K562 (cell line): ENCODE measurements at regions not wholly inside any gene's neighbourhood (a gene's known extent, or its start where the extent isn't known, plus 50 kb on each side); places are given as distances from the start of the nearest gene placed in this dataset.

ENCODE experiments used
- ATAC-seq: fragments of 200-7000 bp; cut with Tn5 transposase; 3 replicates; pipeline ENCODE4 v1.9.1; 2020; ENCODE audit warnings: moderate library complexity
- BruUV-seq: library from RNA; stranded (reverse); fragments of 400-500 nt; replicated peaks from 2 replicates; lab custom pipeline; 2021; lab: Mats Ljungman, UMichigan
- CTCF ChIA-PET: fragments of 300-600 bp; formaldehyde crosslinking; extraction: SDS; loops from one replicate; lab custom pipeline; 2021; ENCODE audit warnings: low intra/inter-chr PET ratio; lab: Yijun Ruan, JAX
- POLR2A ChIA-PET: fragments of 300-600, 350-650 bp; sonication (Branson Sonifier 250); formaldehyde crosslinking; extraction: SDS; loops from one replicate; lab custom pipeline; 2021; ENCODE audit warnings: antibody characterized with exemption, inconsistent platforms; lab: Yijun Ruan, JAX
- DNase-seq, 4 experiments: peaks; one replicate each; pipeline versions ENCODE4 v3.0.0 to v3.0.0-alpha.2; 2011 to 2018; ENCODE audit warnings: low spot score in 3 of 4, mixed read lengths in 3 of 4; ENCODE audit errors: extremely low read depth in 1 of 4
- FAIRE-seq: peaks from 2 replicates; lab custom pipeline; 2011; peaks lifted over from hg19 to GRCh38; lab: Jason Lieb, UNC
- H2AFZ ChIP-seq: 2 replicates; pipeline ENCODE4 v1.6.0; 2011; ENCODE audit warnings: low read depth, low read length, control low read depth, inconsistent platforms
- H3K27ac ChIP-seq: fragments of 200-600 bp; 3 replicates; pipeline ENCODE4 v1.8.0; 2011; ENCODE audit warnings: low read depth, mild to moderate bottlenecking, control low read depth, inconsistent platforms, low read length, moderate library complexity, mixed read lengths; ENCODE audit errors: extremely low read depth
- H3K27me3 ChIP-seq, 2 experiments: fragments of 300-600 bp in 1 of 2; 2 replicates in 1 of 2; 3 replicates in 1 of 2; pipeline versions ENCODE4 v1.6.0 to v1.8.0; 2011; ENCODE audit warnings: inconsistent platforms in 2 of 2, low read length in 2 of 2, mild to moderate bottlenecking in 1 of 2, mixed read lengths in 1 of 2, moderate library complexity in 1 of 2; ENCODE audit not compliant: control insufficient read depth in 2 of 2, insufficient read depth in 2 of 2
- H3K36me3 ChIP-seq: fragments of 300-600 bp; 3 replicates; pipeline ENCODE4 v1.8.0; 2011; ENCODE audit warnings: mild to moderate bottlenecking, low read length, inconsistent platforms; ENCODE audit not compliant: control insufficient read depth, insufficient read depth
- H3K4me1 ChIP-seq, 2 experiments: fragments of 200-600 bp in 1 of 2; replicated peaks in 1 of 2; 2 replicates in 1 of 2; 3 replicates in 1 of 2; pipeline versions ENCODE4 v1.5.1 to v1.8.0; 2011; ENCODE audit warnings: inconsistent platforms in 2 of 2, low read length in 2 of 2, mild to moderate bottlenecking in 1 of 2, mixed read lengths in 1 of 2, moderate library complexity in 1 of 2; ENCODE audit not compliant: control insufficient read depth in 2 of 2, insufficient read depth in 2 of 2
- H3K4me2 ChIP-seq: 2 replicates; pipeline ENCODE4 v1.6.1; 2011; ENCODE audit warnings: low read length, control low read depth, inconsistent platforms, mixed read lengths; ENCODE audit not compliant: insufficient read depth
- H3K4me3 ChIP-seq: fragments of 200-600 bp; sonication (generic), shearing (Covaris generic); 2 replicates; pipeline ENCODE4 v1.5.1; 2016; ENCODE audit warnings: control low read depth, inconsistent platforms
- H3K79me2 ChIP-seq: fragments of 200-600 bp; 3 replicates; pipeline ENCODE4 v1.8.0; 2011; ENCODE audit warnings: low read length, inconsistent platforms; ENCODE audit not compliant: control insufficient read depth, insufficient read depth
- H3K9ac ChIP-seq, 2 experiments: 2 replicates each; pipeline versions ENCODE4 v1.6.0 to v1.6.1; 2011; ENCODE audit warnings: low read depth in 2 of 2, low read length in 2 of 2, control low read depth in 1 of 2, inconsistent platforms in 1 of 2, mild to moderate bottlenecking in 1 of 2, mixed read lengths in 1 of 2; ENCODE audit not compliant: insufficient read depth in 1 of 2
- H3K9me1 ChIP-seq: one replicate; pipeline ENCODE4 v1.6.0; 2011; ENCODE audit warnings: inconsistent platforms, mild to moderate bottlenecking, low read length, moderate library complexity; ENCODE audit not compliant: control insufficient read depth, insufficient read depth
- H3K9me3 ChIP-seq: replicated peaks from 2 replicates; pipeline ENCODE4 v1.5.1; 2011; ENCODE audit warnings: low read depth, low read length, inconsistent platforms; ENCODE audit not compliant: control insufficient read depth, insufficient read depth
- H4K20me1 ChIP-seq: replicated peaks from 2 replicates; pipeline ENCODE4 v1.6.1; 2011; ENCODE audit warnings: low read length, inconsistent platforms, mixed read lengths; ENCODE audit not compliant: control insufficient read depth, insufficient read depth
- BRF2 ChIP-seq: IDR thresholded peaks from 3 replicates; pipeline ENCODE4 v1.6.1; 2011; ENCODE audit warnings: borderline replicate concordance, mild to moderate bottlenecking; ENCODE audit not compliant: insufficient read length, insufficient read depth
- CBFA2T2 ChIP-seq: fragments of 450-650 bp; conservative IDR thresholded peaks from 2 replicates; pipeline ENCODE4 v1.6.1; 2017; ENCODE audit warnings: mild to moderate bottlenecking
- CXXC5 ChIP-seq: fragments of 250-450 bp; sonication (Bioruptor Pico); IDR thresholded peaks from 2 replicates; pipeline ENCODE4 v1.8.0; 2022; ENCODE audit warnings: inconsistent platforms, mild to moderate bottlenecking, moderate library complexity
- KDM5B ChIP-seq: fragments of 200-600 bp; sonication (generic); IDR thresholded peaks from 2 replicates; pipeline ENCODE4 v1.6.1; 2012; ENCODE audit warnings: low read depth, mild to moderate bottlenecking, moderate library complexity, low read length, control low read depth, inconsistent platforms; ENCODE audit not compliant: insufficient replicate concordance
- KLF1 ChIP-seq: fragments of 450-650 bp; IDR thresholded peaks from 2 replicates; pipeline ENCODE4 v1.6.1; 2016; ENCODE audit warnings: missing genetic modification characterization, missing compliant biosample characterization
- MCM2 ChIP-seq: fragments of 450-650 bp; IDR thresholded peaks from 2 replicates; pipeline ENCODE4 v1.6.1; 2017; ENCODE audit warnings: low read depth, mild to moderate bottlenecking
- MTF1 ChIP-seq: fragments of 250-450 bp; sonication (Bioruptor Pico); IDR thresholded peaks from 2 replicates; pipeline ENCODE4 v1.9.0; 2021; ENCODE audit warnings: moderate library complexity, mild to moderate bottlenecking, inconsistent platforms, borderline replicate concordance
- PHF20 ChIP-seq: fragments of 450-650 bp; IDR thresholded peaks from 2 replicates; pipeline ENCODE4 v1.6.1; 2018; ENCODE audit not compliant: partially characterized antibody
- PRPF4 ChIP-seq: fragments of 200-400 bp; formaldehyde crosslinking; IDR thresholded peaks from one replicate; pipeline ENCODE4 v1.6.1; 2017; ENCODE audit warnings: low read length, low read depth, mild to moderate bottlenecking; ENCODE audit not compliant: insufficient read depth, poor library complexity, severe bottlenecking
- RUNX1 ChIP-seq: sonication (generic); IDR thresholded peaks from 2 replicates; pipeline ENCODE4 v1.6.1; 2016; ENCODE audit warnings: antibody characterized with exemption, low read depth
- TCF7 ChIP-seq: sonication (generic); IDR thresholded peaks from 2 replicates; pipeline ENCODE4 v1.6.1; 2016; ENCODE audit warnings: antibody characterized with exemption, borderline replicate concordance
- TEAD1 ChIP-seq, 2 experiments: fragments of 450-650 bp in 1 of 2; sonication (generic) in 1 of 2; formaldehyde crosslinking; IDR thresholded peaks; 2 replicates each; pipeline versions ENCODE4 v1.4.0 to v1.8.0; 2020 to 2022; ENCODE audit warnings: mild to moderate bottlenecking in 2 of 2, missing genetic modification reagents in 1 of 2
- ZNF583 ChIP-seq: fragments of 250-450 bp; sonication (Bioruptor Pico); IDR thresholded peaks from 2 replicates; pipeline ENCODE4 v1.4.0; 2020
- WGBS: fragments of 100-300 bp; shearing (Covaris generic); methylation state at CpG from one replicate; pipeline ENCODE4 v1.1.6; 2016; ENCODE audit warnings: low coverage, mixed read lengths; ENCODE audit not compliant: insufficient coverage; ENCODE audit errors: missing lambda C conversion rate; 5-methylcytosine and 5-hydroxymethylcytosine counted together
- in situ Hi-C: fragments of 300-500 bp; cut with MboI; formaldehyde crosslinking; loops from 4 replicates; pipeline ENCODE4 v1.15.0; 2018; ENCODE audit warnings: inconsistent platforms, mixed read lengths
- intact Hi-C: fragments of 100-400 bp; cut with micrococcal nuclease; formaldehyde crosslinking; loops from 2 replicates; pipeline ENCODE4 v1.14.2; 2022
- TF ChIP-seq, protein P1 (sequence below): sonication (generic); formaldehyde crosslinking; IDR thresholded peaks from 2 replicates; pipeline ENCODE4 v1.8.1; 2023; ENCODE audit warnings: mild to moderate bottlenecking, missing genetic modification reagents
- TF ChIP-seq, protein P2 (sequence below): IDR thresholded peaks from 2 replicates; pipeline ENCODE4 v1.6.1; 2012; ENCODE audit warnings: low read depth, low read length, improper control_type of control experiment, borderline replicate concordance
- TF ChIP-seq, protein P3 (sequence below): IDR thresholded peaks from 3 replicates; pipeline ENCODE4 v1.6.1; 2011; ENCODE audit warnings: borderline replicate concordance, mild to moderate bottlenecking, moderate library complexity; ENCODE audit not compliant: insufficient read length; ENCODE audit errors: extremely low read depth

- CTCF ChIA-PET: no interaction called here
- TF ChIP-seq BRF2 (no peak), MCM2 (no peak), ZNF583 (CRISPR knock-in tag) (no peak), KLF1 (tag) (no peak), CXXC5 (CRISPR knock-in tag) (no peak), TCF7 (no peak), TEAD1 (CRISPR knock-in tag; IDR thresholded peaks at IDR 0.05) (no peak), MTF1 (CRISPR knock-in tag) (no peak), PRPF4 (no peak), RUNX1 (no peak), KDM5B (no peak), PHF20 (no peak), CBFA2T2 (no peak)
- TF ChIP-seq, protein P1, sequence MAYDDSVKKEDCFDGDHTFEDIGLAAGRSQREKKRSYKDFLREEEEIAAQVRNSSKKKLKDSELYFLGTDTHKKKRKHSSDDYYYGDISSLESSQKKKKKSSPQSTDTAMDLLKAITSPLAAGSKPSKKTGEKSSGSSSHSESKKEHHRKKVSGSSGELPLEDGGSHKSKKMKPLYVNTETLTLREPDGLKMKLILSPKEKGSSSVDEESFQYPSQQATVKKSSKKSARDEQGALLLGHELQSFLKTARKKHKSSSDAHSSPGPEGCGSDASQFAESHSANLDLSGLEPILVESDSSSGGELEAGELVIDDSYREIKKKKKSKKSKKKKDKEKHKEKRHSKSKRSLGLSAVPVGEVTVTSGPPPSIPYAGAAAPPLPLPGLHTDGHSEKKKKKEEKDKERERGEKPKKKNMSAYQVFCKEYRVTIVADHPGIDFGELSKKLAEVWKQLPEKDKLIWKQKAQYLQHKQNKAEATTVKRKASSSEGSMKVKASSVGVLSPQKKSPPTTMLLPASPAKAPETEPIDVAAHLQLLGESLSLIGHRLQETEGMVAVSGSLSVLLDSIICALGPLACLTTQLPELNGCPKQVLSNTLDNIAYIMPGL (CRISPR knock-in tag): no peak
- TF ChIP-seq, protein P2, sequence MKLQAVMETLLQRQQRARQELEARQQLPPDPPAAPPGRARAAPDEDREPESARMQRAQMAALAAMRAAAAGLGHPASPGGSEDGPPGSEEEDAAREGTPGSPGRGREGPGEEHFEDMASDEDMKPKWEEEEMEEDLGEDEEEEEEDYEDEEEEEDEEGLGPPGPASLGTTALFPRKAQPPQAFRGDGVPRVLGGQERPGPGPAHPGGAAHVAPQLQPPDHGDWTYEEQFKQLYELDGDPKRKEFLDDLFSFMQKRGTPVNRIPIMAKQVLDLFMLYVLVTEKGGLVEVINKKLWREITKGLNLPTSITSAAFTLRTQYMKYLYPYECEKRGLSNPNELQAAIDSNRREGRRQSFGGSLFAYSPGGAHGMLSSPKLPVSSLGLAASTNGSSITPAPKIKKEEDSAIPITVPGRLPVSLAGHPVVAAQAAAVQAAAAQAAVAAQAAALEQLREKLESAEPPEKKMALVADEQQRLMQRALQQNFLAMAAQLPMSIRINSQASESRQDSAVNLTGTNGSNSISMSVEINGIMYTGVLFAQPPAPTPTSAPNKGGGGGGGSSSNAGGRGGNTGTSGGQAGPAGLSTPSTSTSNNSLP: no peak
- TF ChIP-seq, protein P3, sequence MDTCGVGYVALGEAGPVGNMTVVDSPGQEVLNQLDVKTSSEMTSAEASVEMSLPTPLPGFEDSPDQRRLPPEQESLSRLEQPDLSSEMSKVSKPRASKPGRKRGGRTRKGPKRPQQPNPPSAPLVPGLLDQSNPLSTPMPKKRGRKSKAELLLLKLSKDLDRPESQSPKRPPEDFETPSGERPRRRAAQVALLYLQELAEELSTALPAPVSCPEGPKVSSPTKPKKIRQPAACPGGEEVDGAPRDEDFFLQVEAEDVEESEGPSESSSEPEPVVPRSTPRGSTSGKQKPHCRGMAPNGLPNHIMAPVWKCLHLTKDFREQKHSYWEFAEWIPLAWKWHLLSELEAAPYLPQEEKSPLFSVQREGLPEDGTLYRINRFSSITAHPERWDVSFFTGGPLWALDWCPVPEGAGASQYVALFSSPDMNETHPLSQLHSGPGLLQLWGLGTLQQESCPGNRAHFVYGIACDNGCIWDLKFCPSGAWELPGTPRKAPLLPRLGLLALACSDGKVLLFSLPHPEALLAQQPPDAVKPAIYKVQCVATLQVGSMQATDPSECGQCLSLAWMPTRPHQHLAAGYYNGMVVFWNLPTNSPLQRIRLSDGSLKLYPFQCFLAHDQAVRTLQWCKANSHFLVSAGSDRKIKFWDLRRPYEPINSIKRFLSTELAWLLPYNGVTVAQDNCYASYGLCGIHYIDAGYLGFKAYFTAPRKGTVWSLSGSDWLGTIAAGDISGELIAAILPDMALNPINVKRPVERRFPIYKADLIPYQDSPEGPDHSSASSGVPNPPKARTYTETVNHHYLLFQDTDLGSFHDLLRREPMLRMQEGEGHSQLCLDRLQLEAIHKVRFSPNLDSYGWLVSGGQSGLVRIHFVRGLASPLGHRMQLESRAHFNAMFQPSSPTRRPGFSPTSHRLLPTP: no peak
These were observed 379.1 kb downstream of the AR start for GRCh38 chrX:67922966-67923365.

More at GRCh38 chrX:67922966-67923365, 379.1 kb downstream of the AR start:
- H3K4me3 ChIP-seq: no peak overlapping the region
- no peaks in the 10 kb centered on the region for H3K27me3 ChIP-seq
- no peaks in the 10 kb centered on the region for H3K79me2 ChIP-seq
- no peak overlapping the region for H3K9ac ChIP-seq
- FAIRE-seq: no peak
- no peaks in the 10 kb centered on the region for H3K4me1 ChIP-seq
- WGBS: 0% methylated on average over 2 of the region's 2 CpGs
- no peak overlapping the region for H3K4me2 ChIP-seq
- no peak overlapping the region for H2AFZ ChIP-seq
- intact Hi-C loops (no loop called here), in situ Hi-C loops (no loop called here)
- no peaks in the 10 kb centered on the region for H4K20me1 ChIP-seq
- H3K36me3 ChIP-seq: no peaks in the 10 kb centered on the region
- no peak overlapping the region for H3K27ac ChIP-seq
- POLR2A ChIA-PET: no interaction called here
- no TSS peak for BruUV-seq
- no peak for DNase-seq
- H3K9me1 ChIP-seq: no peaks in the 10 kb centered on the region
- H3K9me3 ChIP-seq: no peaks in the 10 kb centered on the region
- ATAC-seq: no peak
